Left ventricle myocardium superior (tissue), 1 donor: ENCODE measurements at regions not wholly inside any gene's neighbourhood (a gene's known extent, or its start where the extent isn't known, plus 50 kb on each side); places are given as distances from the start of the nearest gene placed in this dataset.

Experiments
- ATAC-seq: fragments of 200-7000 bp; cut with Tn5 transposase; one replicate; pipeline ENCODE4 v1.9.1; 2020; ENCODE audit warnings: mild to moderate bottlenecking, moderate library complexity
- DNase-seq: peaks from one replicate; pipeline ENCODE4 v3.0.0-alpha.2; 2020
- intact Hi-C: fragments of 100-400 bp; cut with micrococcal nuclease; formaldehyde crosslinking; loops from one replicate; pipeline ENCODE4 v1.11.0; 2022
- donor health status: DM: no; HTN: yes; CAD: no; lungs with severe emphysema.

DNA sequence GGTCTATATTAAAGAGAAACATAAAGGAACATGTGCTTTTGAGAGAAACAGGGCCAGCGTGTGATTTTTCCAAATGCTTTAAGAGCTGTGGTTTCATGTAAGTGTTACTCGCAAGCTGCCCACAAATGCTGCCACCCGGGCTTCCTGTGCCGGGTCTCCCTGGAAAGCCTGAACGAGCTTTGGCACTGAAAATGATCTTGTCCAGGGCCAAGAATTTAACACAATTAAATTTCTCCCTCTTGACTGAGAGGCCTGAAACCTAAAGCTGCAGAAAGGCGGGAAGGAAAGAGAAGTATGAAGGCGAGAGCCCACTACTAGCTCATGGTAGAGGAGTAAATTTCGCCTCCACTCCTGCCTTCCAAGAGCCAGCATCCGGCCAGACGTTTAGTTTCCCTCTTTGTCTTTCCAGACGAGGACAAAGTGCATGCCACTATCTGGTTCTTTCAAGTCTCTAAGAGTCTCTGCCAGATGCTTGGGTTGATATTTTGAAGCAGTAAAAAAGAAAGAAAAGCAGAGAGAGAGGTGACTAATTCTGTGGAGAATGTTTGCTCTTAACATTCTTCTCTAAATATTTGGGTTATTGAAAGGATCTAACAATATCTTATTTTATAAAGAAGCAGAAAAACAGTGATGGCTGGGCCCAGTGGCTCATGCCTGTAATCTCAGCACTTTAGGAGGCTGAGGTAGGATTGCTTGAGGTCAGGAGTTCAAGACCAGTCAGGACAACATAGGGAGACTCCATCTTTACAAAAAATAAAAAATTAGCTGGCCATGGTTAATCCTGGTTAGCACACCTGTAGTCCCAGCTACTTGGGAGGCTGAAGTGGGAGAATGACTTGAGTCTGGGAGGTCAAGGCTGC lies 100.0 kb upstream of the HNRNPU start:
- ATAC-seq, result peak; percentile 34
- intact Hi-C loops, result no loop called here
- DNase-seq, result no peak

DNA sequence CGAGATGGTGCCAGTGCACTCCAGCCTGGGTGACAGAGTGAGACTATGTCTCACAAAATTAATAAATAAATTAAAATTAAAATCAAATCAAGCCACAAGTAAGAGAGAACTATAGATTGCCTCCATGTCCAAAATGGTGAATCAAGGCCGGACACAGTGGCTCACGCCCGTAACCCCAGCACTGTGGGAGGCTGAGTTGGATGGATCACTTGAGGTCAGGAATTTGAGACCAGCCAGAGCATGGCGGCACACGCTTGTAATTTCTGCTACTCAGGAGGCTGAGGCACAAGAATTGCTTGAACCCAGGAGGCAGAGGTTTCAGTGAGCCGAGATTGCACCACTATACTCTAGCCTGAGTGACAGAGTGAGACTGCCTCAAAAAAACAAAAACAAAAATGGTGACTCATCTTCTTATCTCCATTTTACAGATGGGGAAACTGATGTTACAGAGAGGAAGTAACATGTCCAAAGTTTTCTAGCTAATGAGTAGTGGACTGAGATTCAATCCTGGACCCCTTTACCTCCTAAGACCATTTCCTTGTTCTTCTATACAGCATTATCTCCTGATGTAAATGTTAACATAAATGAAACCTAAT lies 99.0 kb upstream of the HNRNPU start:
- ATAC-seq (no peak), DNase-seq (no peak)
- intact Hi-C loops, result no loop called here

DNA sequence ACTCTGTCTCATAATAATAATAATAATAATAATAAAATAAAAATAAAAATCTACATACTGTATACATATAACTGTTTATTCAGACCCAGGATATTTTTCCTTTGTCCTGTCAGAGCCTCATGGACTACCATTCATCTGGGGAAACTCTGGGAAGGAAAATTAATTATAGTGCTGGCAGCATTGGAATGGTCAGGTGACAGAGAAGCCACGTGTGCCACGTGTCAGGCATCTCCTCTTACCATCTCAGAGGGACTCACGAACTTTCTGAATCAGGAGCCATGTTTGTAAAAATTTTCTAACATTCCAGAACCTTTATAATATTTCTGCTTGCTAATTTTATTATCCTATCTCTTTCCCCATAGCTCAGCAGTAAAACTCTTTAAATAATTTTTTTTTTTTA lies 97.8 kb upstream of the HNRNPU start:
- ATAC-seq, result no peak
- no peak for DNase-seq
- intact Hi-C loops, result no loop called here

DNA sequence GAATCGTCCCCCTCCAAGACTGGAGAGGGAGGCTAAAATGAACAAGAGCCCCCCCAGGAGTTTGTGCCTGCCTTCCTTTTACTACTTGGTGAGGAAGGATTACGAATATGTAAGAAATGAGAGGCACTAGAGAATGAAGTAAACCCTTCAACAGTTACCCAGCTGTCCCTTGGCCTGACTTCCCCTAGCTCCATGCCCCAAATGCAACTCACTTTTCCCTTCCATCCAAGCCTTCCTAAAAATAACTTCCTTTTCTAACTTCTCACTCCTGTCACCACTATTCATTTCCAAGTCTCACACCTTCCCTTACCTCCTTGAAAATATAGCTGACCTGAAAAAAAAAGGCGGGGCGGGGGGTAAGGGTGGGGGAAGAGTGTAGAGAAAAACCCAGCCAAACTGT lies 96.6 kb upstream of the HNRNPU start:
- ATAC-seq (peak; percentile 54), DNase-seq (no peak)
- intact Hi-C loops, result no loop called here

DNA sequence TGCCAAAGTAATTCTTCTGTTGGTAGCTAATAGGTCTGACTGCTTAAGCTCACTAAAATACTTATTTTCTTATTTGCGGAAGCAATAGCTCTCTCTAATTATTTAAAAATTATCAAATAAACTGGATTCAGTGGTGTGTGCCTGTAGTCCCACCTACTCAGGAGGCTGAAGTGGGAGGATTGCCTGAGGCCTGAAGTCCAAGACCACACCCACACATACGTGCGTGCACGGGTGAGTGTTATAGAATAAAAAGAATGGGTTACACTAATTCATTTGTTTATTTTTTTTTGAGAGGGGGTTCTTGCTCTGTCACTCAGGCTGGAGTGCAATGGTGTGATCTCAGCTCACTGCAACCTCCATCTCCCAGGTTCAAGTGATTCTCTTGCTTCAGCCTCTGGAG lies 94.2 kb upstream of the HNRNPU start:
- intact Hi-C loops, result no loop called here
- ATAC-seq, result no peak
- DNase-seq, result no peak

DNA sequence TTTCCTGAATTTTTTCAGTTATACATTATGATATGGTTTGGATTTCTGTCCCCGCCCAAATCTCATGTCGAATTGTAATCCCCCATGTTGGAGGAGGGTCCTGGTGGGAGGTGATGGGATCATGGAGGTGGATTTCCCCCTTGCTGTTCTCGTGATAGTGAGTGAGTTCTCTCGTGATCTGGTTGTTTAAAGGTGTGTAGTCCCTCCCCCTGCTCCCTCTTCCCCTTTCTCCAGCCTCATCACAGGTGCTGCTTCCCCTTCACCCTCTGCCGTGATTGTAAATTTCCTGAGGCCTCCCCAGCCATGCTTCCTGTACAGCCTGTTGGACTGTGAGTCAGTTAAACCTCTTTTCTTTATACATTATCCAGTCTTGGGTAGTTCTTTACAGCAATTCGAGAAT lies 93.2 kb upstream of the HNRNPU start:
- intact Hi-C loops, result no loop called here
- ATAC-seq (no peak), DNase-seq (no peak)

DNA sequence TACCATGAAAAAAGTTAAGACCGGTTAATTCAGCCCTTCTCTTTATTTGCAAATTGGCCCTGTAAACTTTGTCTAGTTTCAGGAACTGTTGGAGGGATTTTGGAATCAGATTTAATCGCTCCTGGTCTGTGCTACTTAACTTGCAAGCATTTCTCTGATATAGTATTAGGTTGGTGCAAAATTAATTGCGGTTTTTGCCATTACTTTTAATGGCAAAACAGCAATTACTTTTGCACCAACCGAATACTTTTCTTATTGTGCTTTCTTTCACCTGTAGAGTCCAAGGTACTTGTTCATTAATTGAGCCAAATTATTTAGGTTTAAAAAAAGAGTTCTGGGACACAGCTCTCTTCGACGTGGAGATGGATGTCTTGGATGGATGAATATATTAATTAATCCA lies 92.8 kb upstream of the HNRNPU start:
- ATAC-seq (no peak), DNase-seq (no peak)
- intact Hi-C loops, result no loop called here

DNA sequence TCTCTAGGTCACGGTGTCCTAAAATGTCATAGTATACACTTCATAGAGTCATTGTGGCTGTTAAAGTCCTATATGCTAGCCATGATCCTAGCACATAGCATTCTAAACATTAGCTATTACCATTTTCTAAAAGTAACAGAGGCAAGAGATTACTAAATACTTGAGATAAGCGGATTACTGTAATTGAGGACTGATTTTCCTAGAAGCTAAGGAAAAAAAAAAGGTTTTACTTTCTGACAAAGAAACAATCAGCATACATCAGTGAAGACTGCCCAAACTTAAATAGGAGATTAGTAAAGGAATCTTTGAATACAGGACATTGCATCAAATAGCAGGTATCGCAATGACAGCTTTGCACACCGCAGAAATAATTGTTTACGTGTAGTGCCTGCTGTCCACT lies 91.3 kb upstream of the HNRNPU start:
- DNase-seq, result no peak
- no peak for ATAC-seq
- intact Hi-C loops, result no loop called here

DNA sequence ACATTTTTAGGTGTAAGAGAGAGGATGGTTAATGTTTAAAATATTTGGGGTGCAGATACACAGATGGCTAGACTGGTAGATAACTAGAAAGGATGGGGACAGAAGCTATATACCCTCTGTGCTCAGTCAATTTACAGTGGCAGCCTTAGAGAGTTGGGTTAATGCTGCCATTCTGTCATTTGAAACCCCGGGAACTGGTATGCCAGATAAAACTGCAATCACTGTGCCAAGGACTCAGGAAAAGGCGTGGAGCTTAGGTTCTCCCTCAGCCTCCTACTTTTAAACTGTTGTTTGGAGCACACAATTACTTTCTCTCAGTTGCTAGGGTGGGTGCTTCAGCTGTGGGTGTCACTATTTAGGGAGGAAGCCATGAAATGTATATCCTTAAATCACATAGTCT lies 90.0 kb upstream of the HNRNPU start:
- intact Hi-C loops, result no loop called here
- ATAC-seq, result peak; percentile 81
- no peak for DNase-seq

DNA sequence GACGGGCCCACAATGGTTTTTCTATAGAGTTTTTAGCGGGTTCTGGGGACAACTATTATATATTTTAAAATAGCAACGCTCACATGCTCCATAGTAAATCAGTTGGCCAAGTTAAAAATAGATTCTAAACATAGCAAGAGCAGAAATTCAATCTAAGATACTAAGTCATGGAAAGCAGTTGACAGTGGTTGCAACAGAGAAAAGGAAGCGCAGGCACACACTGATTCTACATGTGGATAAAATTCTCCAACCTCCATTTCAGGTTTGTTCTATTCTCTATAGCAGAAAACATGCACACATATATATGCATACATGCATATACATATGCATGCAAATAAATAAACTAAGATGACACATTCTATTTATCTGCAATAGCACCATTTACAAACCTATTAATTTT lies 89.6 kb upstream of the HNRNPU start:
- DNase-seq (no peak), ATAC-seq (peak; percentile 87)
- intact Hi-C loops, result no loop called here

DNA sequence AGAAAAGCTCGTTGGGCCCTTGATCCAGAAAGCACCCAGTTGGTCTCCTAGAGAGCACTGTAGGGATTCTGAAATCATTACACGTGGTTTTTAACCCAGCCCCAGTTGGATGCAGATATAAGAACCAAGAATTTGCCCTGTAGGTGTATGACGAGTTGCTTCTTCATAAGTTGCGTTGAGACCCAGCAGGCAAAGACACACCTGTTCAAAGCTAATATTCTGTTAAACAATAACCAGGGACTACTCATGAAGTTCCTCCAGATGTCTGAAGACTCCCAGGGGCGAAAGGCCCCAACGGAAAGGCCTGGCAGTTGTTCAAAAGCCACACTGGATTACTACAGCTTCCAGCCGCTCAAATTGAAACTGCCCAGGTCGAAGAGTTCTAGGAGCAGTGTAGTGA lies 88.6 kb upstream of the HNRNPU start:
- intact Hi-C loops, result no loop called here
- ATAC-seq, result no peak
- no peak for DNase-seq

DNA sequence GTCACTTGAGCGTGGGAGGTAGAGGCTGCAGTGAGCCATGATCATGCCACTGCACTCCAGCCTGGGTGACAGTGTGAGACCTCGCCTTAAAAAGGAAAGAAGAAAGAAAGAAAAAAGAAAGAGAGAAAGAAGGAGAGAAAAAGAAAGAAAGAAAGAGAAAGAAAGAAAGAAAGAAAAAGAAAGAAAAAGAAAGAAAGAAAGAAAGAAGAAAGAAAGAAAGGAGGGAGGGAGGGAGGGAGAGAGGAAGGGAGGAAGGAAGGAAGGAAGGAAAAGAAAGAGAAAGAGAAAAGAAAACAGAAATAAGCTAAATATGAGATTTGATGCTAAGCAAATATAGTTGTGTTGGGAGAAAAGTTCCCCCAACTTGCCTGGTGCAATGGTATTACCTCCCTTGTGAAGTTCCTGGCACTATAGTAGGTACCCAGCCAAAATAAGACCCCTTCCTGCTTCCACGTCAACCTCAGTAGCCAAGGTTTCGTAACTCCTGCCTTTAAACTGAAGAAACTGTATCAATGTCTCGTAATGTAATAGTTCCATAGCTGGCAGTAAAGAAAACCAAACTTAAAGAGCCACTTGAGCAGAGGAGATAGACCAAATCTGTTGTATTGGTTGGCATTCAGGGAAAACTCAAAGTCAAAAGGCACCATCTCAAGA lies 88.1 kb upstream of the HNRNPU start:
- no peak for DNase-seq
- intact Hi-C loops, result no loop called here
- no peak for ATAC-seq

DNA sequence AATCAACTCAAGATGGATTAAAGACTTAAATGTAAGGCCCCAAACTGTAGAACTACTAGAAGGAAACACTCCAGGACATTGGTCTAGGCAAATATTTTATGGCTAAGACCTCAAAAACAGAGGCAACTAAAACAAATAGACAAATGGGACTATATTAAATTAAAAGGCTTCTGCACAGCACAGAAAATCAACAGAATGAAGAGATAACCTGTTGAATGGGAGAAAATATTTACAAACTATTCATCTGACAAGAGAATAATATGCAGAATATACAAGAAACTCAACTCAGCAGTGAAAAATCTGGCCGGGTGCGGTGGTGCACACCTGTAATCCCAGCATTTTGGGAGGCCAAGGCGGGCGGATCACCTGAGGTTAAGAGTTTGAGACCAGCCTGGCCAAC lies 84.1 kb upstream of the HNRNPU start:
- no peak for DNase-seq

DNA sequence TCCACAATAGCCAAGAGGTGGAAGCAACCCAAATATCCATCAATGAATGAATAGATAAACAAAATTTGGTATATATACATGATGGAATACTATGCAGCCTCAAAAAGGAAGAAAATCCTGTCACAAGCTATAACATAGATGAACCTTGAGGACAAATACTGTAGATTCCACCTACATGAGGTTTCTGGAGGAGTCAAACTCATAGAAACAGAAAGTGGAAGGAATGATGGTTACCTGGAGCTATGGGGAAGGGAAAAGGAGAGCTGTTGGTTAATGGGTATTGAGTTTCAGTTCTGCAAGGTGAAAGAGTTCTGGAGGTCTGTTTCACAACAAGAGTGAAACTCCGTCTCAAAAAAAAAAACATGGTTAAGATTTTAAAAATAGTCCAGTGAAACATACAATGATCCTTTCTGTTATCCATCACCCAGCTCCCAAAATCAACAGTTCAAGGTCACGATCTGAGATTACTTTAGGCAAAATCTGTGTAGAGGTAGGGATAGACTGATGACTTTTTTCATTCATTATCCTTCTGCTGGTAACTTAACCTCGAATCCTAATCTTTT lies 80.8 kb upstream of the HNRNPU start:
- DNase-seq (no peak), ATAC-seq (no peak)
- intact Hi-C loops, result no loop called here

More for the DNA sequence above, 84.1 kb upstream of the HNRNPU start:
- ATAC-seq, result no peak
- intact Hi-C loops, result no loop called here

DNA sequence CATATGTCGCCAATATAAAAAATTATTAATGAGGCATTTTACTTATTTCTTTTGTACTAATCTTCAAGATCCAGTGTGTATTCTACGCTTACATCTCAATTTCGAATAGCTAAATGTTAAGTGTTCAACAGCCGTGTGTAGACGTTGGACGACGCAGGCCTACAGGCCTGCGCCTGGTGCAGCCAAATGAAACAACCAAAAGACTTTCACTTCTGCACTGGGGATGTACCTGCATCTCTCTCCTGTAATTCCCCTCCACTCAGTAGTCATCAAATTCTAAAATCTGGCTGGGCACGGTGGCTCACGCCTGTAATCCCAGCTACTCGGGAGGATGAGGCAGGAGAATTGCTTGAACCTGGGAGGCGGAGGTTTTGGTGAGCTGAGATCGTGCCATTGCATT lies 76.8 kb upstream of the HNRNPU start:
- no peak for DNase-seq
- ATAC-seq, result no peak

DNA sequence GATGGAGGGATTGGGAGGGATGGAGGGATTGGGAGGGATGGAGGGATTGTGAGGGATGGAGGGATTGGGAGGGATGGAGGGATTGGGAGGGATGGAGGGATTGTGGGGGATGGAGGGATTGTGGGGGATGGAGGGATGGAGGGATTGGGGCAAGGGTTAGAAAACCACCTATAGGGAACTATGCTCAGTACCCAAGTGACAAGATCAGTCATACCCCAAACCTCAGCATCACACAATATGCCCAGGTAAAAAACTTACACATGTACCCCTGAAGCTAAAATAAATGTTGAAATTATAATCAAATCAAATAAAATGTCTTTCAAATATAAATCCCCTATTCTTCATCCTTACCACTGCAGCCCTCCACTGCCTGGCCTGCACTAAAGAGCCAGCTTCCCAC lies 72.8 kb upstream of the HNRNPU start:
- DNase-seq (no peak), ATAC-seq (no peak)
- intact Hi-C loops, result no loop called here

More for the DNA sequence above, 76.8 kb upstream of the HNRNPU start:
- intact Hi-C loops, result no loop called here

DNA sequence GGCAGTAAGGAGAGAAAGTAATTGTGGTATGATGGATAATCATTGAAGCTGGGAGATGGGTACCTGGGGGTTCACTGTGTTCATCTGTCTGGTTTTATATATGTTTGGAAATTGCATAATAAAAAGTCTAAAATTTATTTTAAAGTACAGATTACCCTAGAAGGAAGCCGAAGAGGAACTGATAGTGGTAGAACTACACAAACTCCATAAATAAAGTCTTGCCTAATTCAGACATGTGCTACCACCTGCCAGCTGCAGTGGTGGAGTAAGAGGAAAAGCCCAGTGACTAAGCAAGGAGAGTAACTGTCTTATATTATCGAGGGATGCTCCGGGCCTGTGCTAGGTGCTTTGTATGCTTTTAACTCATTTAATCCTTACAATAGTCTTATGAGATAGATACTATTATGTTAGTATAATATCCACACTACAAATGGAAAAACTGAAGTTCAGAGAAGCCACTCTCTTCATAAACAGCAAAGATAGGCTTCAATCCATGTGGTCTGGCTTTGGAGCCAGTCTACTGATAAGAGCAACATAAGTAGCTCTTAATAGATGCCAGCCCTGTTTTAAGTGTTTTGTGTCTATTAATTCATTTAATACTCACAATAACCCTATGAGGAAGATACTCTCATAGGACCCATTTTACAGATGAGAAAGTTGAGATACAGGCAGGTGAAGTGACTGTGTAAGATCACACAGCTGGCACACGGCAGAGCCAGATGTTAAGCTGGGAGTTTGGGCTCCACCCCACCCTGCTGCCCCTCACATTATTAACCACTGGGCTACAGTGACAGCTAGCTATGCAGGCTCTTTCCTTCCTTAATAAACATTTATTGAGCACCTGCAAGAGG lies 56.8 kb upstream of the HNRNPU start:
- ATAC-seq (peak; percentile 64), DNase-seq (no peak)
- intact Hi-C loops, result no loop called here

DNA sequence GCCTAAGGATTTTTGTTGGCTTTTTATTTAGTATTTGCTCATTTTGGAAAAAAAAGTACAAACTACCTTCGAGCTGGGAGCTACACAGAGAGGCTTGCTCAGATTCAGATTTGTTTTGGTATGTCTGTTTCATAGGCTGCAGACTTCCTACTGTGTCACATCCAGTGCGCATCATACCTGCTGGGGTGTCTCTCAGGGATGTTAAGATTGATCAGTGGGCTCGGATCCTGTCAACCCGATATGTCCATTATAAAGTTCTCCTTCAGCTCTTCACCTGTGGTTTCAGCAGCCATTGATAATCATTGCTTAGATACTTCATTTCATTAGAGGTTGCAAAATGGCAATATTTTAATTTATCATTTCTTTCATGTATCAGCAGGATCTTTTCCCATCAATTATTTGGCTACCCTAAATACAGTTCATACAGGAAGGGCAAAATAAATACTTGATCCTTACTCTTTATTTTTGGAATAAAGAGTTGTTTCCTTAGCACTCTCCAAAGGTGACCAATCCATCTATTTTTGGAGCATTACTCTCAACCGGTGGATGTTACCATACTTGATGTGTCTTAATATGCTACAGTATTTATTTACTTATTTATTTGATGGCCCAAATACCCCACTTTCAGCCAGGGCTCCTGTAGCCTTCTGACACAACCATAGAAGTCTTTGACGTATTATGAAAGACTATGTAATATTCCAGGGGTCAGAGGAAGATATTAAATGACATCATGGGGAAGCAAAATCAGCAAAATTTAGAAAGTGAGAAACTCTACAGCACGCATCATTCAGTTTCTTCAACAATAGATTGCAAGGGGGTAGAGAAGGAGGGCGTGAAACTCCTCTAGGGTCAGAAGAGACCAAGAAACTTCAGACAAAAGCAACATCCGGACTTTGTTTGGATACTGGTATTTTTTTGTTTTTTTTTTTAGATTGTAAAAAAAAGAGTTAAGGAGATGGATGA lies 55.3 kb upstream of the HNRNPU start:
- no peak for DNase-seq
- intact Hi-C loops, result no loop called here
- peak; percentile 29 for ATAC-seq
